HG02973 (cell line): ENCODE measurements at regions not wholly inside any gene's neighbourhood (a gene's known extent, or its start where the extent isn't known, plus 50 kb on each side); places are given as distances from the start of the nearest gene placed in this dataset.

Experiments used
- ATAC-seq: cut with Tn5 transposase; IDR thresholded peaks from one replicate; pipeline ENCODE4 v1.9.1; 2021; ENCODE audit warnings: moderate library complexity; ENCODE audit not compliant: unreplicated experiment

DNA sequence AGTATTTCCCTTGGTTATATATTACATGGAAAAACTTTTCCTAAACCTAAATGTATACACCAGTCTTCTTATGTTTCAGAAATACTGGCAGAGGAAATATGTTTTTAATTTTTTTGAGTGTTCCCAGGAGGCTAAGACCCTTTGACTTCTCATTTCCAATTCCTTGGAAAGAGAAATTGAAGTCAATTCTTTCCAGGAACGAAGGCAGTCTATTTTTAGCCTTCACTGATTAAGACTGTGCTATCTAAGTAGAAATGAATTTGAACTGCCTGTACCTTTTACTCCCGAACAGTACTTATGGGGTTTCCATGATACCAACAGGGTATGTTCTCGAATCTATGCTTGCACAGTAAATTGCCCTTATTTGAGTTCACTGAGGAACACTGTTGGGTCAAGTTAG lies 340.3 kb upstream of the CD180 start:
- no peak for ATAC-seq

DNA sequence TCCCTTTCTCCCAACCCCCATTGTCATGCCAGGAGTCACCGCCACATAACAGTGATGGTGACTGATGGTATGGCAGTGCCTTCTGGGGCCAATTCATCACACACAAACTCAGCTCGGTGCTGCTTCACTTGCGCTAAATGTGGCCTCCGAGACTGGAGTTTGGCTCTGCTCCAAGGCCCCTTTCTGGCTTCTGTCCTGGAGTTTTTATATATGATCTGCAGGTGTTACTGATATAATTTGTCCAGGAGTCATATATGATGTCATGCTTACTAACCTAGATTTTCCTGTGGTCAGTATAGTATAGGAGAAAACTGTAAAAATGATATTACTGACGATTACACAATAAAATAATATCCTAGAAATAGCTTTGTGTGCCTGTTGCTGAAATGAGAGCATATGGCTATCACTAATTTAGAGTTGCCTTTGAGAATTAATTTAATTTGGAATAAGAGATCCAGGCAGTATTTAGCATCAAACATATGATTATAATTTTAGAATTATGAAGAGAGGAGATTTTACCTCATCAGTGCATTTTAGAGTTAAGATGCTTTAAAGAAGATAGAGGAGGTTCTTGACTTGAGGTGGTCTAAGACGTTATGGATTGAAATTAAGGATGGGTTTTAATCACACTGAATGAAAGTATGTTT lies 334.1 kb upstream of the CD180 start:
- ATAC-seq, result no peak

DNA sequence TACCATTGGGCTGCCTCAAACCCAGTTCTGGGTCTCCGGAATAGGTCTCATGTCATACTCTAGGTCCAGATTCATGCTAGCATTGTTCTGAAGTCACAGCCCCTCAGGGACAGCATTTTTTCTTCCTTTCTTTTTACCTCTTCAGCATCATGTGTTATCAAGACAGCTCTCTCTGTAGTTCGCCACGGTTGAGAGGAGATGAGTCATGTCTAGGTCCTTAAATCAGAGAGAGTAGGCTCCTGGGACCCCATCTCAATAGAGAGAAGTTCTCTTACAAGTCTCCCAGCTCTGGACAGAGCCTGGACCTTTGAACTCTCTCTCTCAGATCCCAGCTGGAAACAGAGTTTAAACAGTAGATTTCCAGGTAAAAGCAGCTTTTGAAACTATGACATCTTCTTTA lies 332.4 kb upstream of the CD180 start:
- ATAC-seq, result no peak

DNA sequence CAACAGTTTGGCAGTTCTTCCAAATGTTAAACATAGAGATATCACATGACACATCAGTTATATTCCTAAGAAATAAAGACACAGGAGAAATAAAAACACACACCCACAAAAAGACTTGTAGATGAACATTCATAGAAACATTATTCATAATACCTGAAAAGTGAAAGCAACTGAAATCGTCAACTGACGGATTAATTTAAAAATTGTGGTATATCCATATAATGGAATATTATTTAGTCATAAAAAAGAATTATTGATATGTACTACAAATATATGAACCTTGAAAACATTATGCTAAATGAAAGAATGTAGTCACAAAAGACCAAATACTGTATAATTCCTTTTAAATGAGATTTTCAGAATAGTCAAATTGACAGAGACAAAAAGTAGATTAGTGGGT lies 330.2 kb upstream of the CD180 start:
- no peak for ATAC-seq

DNA sequence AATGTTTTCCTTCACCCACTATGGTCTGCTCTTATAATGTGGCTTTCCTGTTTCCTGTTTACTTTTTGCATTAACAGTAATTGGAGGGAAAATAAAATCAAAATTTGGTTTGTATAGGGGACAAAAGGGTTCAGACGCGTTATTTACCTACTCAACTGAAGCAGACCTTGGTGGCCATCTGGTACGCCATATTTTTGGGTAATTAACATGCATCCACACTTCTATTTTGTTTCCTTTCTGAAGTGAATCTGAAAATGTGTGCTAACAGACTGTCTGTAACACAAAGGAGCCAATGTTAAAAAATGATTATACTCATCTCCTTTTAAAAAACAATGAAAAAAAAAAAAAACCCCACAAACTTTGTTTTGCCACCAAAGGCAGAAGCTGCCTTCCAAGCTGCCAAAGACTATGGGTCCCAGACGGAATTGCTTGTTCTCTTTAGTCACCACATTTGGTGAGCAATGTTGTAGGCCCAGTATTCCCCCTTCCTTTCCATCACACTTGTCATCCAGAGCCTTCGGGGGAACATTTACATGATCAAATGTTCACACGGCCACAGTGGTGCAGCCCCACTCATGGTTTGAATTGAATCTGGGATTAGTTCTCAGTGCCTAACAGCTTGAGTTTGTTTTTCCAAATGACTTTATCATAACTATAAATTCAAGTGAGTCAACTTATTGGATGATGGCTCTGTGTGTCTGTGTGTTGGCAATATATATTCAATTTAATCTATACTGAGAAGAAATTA lies 323.7 kb upstream of the CD180 start:
- ATAC-seq, result no peak

DNA sequence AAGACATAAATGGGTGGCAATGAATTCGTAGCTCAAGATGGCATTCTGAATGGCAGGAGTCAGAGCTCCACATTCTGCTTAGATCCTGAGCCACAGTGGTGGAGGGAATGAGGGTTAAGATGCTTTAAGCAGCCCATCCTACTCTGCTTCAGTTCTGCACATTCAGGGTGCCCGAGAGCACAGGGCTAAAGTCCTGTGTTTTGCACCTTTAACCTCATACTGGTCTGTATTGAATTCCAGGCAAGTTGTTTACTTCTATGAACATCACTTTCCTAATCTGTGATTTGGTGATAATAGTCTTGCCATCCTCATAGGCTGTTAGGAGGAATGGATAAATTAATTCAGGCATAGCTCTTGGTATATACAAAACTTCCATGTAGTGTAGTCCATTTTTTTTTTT lies 321.6 kb upstream of the CD180 start:
- no peak for ATAC-seq

DNA sequence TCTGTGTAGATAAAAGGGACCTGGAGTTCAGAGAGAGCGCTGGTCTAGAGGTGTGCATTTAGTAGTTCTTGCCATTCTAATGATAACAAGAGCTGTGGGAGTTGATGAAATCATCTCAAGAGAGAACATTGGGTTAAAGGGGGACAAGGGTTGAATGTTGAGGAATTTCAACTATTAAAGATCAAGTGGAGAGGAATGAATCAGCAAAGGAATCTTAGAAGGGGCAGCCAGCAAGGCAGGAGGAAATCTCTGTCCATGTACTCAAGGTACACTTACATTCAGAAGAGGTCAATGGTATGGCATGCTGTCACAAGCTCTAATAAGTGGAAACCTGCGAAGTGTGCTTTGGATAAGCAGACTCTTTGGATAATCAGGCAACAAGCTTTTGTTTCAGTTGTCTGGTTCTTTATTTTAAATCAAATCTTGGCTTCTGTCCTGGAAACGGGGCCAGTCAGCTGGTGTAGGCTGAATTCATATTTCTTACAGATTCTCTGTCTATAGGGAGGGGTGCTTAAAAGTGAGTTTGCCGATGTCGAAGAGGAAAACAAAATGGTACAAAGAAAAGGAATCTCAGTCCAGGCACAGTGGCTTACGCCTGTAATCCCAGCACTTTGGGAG lies 320.5 kb upstream of the CD180 start:
- ATAC-seq, result no peak

DNA sequence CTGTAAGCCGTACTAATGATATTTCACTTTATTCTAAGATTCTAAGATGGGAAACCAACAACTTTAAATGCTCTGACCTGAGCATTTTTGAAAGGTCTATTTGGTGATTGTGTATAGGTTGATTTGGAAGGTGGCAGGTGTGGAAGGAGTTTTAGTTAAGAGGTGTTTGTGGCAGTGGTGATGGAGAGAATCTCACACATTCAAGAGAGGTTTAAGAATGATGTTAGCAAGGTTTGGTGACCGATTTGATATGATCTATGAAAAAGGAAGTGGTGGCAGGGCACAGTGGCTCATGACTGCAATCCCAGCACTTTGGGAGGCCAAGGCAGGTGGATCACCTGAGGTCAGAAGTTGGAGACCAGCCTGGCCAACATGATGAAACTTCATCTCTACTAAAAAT lies 319.2 kb upstream of the CD180 start:
- no peak for ATAC-seq

DNA sequence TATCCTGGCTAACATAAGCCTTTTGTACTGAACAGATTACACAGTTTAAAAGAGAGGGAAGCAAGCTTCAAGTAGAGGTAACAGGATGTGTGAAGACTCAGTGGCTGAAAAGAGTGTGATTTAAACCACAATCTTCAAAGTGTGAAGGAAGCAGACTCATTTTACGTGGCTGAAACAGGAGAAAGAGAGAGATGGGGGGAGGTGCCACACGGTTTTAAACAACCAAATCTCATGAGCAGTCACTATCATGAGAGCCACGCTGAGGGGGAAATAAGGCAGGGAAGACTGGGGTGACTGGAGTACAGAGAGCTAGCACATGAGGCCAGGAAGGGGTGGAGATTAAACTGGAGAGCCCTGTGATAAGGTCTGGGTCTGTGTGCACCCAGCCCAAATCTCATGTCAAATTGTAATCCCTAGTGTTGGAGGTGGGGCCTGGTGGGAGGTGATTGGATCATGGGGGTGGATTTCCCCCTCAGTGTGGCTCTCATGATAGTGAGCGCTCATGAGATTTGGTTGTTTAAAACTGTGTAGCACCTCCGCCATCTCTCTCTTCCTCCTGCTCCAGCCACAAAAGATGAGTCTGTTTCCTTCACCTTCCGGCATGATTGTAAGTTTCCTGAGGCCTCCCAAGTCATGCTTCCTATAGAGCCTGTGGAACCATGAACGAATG lies 318.6 kb upstream of the CD180 start:
- ATAC-seq, result no peak

DNA sequence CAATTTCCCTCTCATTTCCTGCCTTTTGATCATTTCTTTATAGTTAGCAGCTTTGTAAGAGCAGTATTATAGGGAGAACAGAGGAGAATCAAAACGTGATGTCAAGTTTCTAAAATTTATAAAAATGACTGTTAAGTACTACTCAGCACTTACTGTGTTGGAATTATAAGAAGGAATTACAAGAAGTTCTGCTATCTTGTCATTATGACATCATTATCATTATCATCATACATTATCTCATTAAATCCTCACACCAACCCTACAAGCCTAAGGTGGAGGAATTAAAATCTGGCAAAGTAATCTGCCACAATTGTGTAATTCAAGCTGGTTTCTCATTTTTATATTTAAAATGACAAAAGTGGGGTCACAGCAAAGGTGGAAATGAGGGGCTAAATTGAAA lies 316.2 kb upstream of the CD180 start:
- no peak for ATAC-seq

DNA sequence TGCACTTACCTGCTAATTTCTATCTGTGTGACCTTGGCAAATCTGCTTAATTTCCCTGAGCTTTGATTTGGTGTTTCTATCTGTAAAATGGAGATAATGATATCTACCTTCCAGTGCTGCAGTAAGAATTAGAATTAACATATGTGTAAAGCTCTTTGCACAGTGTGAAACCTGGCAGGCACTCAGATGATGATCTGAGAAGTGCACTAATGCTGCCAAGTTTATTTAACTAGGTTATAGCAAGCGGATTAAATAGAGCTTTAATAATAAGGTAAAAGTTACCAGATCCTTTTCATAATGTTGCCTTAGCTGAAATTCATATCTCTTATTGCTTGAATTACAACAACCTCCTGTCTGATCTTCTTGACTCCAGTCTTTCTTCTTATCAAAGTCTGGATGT lies 315.3 kb upstream of the CD180 start:
- ATAC-seq, result no peak

DNA sequence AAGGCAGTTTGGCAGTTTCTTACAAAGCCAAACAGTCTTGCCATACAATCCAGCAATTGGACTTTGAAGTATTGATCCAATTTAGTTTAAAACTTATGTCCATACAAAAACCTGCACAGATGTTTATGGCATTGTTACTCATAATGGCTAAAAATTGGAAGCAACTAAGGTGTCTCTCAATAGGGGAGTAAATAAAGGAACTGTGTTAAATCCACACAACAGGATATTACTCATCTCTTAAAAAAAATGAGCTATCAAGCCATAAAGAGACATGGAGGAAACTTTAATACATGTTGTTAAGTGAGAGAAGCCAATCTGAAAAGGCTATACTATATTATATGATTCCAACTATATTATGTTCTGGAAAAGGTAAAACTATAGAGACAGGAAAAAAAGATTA lies 313.6 kb upstream of the CD180 start:
- no peak for ATAC-seq

DNA sequence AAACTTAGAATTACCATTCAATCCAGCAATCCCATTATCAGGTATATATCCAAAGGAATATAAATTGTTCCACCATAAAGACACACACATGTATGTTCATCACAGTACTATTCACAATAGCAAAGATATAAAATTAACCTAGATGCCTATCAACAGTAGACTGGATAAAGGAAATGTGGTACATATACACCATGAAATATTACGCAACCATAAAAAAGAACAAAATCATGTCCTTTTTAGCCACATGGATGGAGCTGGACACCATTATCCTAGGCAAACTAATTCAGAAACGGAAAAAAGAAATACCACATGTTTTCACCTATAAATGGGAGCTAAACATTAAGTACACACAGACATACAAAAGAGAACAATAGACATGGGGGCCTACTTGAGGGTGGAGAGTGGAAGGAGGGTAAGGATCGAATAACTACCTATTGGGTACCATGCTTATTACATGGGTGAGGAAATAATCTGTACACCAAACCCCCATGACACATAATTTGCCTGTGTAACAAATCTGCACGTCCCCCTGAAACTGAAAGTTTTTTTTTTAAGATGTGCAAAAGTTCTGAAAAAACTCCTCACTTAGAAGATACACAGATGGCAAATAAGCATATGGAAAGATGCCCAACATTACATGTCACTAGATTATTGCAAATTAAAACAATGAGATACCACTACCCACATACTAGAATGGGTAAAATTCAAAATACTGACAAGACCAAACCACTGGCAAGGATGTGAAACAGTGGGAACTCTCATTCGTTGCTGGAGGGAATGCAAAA lies 313.0 kb upstream of the CD180 start:
- ATAC-seq, result no peak

DNA sequence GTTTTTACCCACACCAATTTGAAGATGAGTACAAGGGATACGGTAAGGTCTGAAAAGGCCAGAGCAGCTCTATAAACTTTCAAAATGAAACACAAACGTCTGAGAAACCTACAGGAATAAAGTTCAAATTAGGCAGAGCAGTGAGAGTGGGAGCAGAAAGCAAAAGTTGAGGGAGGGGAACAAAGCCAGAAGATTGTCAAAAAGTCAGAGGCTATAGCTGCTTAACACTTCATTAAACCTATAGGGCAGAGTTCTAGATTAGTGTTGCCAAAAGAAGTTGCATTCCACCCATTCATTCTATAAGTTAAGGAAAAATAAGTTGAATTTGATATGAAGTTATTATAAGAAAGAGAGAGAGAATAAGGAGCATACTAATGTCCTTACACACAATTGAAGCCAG lies 309.6 kb upstream of the CD180 start:
- no peak for ATAC-seq

DNA sequence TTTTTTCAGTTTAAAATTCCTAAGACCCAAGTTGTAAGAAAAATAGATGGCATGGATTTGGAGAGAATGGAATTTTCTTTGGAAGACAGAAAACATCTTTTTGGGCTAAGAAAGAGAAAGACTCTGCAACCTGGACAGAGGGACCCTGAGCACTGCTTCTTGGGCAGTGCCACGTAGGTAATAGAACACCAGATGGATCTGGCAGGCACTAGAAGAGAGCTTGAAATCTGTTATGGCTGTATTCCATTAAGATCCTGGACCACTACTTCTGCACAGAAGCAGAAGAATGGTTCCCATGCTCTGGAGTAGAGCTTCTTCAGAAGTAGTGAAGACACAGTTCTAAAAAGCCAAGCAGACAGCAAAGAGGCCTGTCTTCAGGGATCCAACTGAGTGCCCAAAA lies 306.4 kb upstream of the CD180 start:
- no peak for ATAC-seq

DNA sequence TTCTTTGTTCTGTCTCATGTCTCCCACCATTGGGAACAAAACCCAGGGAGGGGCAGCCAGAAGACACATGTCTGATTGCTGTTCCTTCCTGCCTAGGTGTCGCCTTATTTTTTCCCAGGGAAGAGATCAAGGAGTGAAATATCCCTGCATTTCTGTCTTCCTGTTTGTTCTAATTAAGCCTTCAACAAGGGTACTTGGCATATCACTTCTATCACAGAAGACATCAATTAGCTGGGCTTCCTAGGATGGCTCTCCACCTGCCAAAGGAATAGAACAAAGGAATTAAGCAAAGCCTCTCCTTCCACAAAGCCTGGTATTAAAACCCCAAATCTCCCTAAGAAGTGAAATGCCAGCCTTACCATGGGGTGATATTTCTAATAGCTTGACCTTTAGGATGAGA lies 299.5 kb upstream of the CD180 start:
- no peak for ATAC-seq

DNA sequence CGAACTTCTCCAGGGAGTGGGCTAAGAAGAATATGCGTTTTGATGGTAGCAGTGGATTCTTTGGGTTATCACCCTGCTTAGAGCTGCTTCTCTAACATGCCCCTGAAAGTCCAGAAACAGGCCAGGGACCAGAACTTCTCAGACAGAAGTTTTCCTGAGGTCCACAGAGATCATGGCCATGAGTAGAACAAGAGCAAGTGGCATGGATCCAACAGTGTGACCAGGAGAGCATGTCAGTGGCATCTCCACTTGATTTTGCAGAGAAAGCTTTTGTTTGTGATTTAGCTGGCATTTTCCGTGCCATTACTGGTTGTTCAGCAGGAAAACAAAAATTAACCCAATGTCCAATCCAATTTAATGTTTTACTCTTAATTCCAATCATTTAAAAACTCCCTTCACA lies 298.5 kb upstream of the CD180 start:
- ATAC-seq, result no peak

DNA sequence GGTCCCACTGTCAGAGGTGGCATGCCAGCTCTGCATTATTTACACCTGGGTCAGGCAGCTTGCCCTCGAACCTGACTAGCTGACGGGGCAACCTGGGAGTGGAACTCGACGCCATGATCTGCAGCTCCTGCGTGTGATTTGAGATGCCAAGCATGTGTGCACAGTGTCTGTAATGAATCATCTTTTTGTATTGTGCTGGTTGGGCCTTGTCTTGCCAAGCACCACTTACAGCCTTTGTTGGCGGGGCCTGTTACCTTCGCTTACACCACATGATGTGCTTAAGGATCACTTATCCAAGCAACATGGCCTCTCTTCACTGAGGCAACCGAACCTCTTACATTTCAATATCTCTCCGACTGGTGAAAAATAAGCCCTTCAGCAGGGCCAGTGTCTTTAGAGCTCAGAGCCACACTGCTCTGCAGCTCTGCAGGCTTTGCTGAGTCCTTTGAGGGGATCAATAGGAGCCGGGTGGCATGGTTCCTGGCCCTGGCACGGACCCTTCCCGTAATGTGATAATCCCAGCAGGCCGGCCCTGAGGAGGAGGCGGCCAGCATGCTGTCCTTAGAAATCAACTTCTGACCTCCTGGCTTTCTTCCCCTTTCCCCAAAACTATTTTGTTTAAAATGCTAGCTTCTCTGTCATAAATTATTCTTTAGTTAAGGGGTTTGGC lies 297.7 kb upstream of the CD180 start:
- ATAC-seq, result no peak

DNA sequence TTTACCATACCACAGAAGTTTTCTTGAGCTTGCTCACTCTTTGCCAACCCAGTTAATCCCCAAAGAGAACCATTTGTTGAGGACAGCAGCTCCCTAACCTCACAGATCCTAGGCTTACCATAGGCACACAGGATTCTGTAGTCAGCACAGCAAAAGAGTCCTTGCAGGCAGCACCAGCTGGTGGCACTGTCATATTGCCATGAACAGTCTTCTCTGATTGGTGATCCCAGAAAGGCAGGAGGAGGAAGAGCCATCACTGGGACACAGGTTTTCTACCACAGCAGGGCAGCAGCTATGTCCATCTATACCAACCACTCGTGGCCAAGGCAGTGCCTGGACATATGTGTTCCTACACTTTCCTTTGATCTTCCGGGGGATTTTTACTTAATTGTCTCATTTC lies 297.1 kb upstream of the CD180 start:
- ATAC-seq, result no peak

DNA sequence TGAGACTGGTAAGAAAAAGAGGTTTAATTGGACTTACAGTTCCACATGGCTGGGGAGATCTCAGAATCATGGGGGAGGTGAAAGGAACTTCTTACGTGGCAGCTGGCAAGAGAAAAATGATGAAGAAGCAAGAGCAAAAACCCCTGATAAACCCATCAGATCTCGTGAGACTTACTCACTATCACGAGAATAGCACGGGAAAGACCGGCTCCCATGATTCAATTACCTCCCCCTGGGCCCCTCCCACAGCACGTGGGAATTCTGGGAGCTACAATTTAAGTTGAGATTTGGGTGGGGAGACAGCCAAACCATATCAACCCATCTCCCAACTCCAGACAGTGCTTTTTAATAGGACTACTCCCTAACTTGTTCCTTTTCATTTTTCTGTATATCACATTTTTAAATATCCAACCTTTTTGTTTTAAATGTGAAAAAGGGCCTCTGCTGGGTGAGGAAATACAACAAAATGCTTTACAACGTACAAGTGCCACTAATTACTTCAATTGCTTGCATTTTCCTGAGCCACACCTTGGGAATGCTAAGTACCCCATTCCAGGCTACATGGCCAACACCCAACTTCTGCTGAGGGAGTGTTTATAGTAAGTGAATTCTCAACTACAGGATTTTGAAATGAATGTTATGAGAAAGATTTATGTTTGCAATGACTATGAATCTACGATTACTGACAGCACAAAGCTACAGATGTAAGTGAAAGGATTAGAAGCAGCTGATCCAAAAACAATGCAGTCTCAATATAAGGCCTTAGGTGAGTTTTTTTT lies 294.1 kb upstream of the CD180 start:
- no peak for ATAC-seq
